ENCODE measurements at regions not wholly inside any gene's neighbourhood (a gene's known extent, or its start where the extent isn't known, plus 50 kb on each side); places are given as distances from the start of the nearest gene placed in this dataset.
A peak's percentile ranks its signal among the peaks of the same experiment; 100 is the strongest.

- in situ Hi-C loops (cut with HindIII; ENCODE audit: low sequenced_read_pairs): no loop called here
- no peak for DNase-seq (ENCODE audit: low read depth, low spot score)
- no peak for TF ChIP-seq CTCF (IDR thresholded peaks at IDR 0.05; ENCODE audit: low read depth, low read length)
- no peak overlapping the region for H3K4me3 ChIP-seq (ENCODE audit: low read depth, low read length)
Measured at GRCh38 chr14:36383767-36384431, 63.5 kb upstream of the MBIP start.

- DNase-seq (ENCODE audit: low read depth, low spot score): peak; percentile 77
- in situ Hi-C loops (cut with HindIII; ENCODE audit: low sequenced_read_pairs): no loop called here
- peak; percentile 87 for TF ChIP-seq CTCF (IDR thresholded peaks at IDR 0.05; ENCODE audit: low read depth, low read length)
- no peak overlapping the region for H3K4me3 ChIP-seq (ENCODE audit: low read depth, low read length)
Measured at GRCh38 chr14:36373982-36374673, 53.7 kb upstream of the MBIP start.
